Activated T-cell treated with anti-CD3 and anti-CD28 coated beads, Interleukin-2, amount 50 U/mL, for 4 hours (primary cell): ENCODE measurements at regions not wholly inside any gene's neighbourhood (a gene's known extent, or its start where the extent isn't known, plus 50 kb on each side); places are given as distances from the start of the nearest gene placed in this dataset.
A peak's percentile ranks its signal among the peaks of the same experiment; 100 is the strongest.

Experiments
- ATAC-seq, 2 donors: fragments of 200-7000 bp; cut with Tn5 transposase; one replicate each; pipeline ENCODE4 v1.10.0; 2021
- DNase-seq: peaks from one replicate; pipeline ENCODE4 v3.0.0-alpha.2; 2020
- H3K27me3 Mint-ChIP-seq: one replicate; pipeline ENCODE4 v1.8.0; 2021; ENCODE audit warnings: low read depth, mixed read lengths
- H3K36me3 Mint-ChIP-seq: one replicate; pipeline ENCODE4 v1.8.0; 2022; ENCODE audit warnings: mixed read lengths; ENCODE audit not compliant: insufficient read depth
- H3K4me1 Mint-ChIP-seq: one replicate; pipeline ENCODE4 v1.8.0; 2021; ENCODE audit warnings: low read depth, mixed read lengths
- H3K4me3 Mint-ChIP-seq: one replicate; pipeline ENCODE4 v1.8.0; 2021; ENCODE audit warnings: mild to moderate bottlenecking, moderate library complexity, mixed read lengths
- H3K9me3 Mint-ChIP-seq: one replicate; pipeline ENCODE4 v1.8.0; 2021; ENCODE audit warnings: mixed read lengths

DNA sequence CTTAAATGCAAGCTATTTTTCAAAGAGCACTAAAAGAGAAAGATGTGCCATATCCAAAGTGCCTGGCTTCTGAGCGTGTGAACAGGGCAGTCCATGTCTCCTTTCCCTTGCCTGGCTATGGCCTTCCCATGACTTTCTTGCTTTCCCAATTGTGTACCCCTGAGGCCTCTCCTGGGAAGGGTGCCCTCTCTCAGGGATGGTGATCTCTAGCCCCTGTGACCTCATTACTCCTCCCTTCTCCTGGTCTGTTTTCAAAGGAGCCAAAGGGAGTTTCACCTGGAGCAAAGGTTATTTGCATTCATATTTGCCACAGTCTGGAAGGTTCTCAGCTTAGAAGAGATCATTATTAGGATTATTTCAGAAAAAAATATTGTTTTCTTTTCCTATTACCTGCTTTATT is 429.4 kb upstream of the TMTC1 start:
- Mint-ChIP-seq H3K36me3 (no peaks in the 10 kb centered on the region), H3K4me1 (no peaks in the 10 kb centered on the region), H3K4me3 (no peak overlapping the region), H3K27me3 (no peaks in the 10 kb centered on the region), H3K9me3 (no peaks in the 10 kb centered on the region)
- no peak for DNase-seq
- ATAC-seq, result no peak

DNA sequence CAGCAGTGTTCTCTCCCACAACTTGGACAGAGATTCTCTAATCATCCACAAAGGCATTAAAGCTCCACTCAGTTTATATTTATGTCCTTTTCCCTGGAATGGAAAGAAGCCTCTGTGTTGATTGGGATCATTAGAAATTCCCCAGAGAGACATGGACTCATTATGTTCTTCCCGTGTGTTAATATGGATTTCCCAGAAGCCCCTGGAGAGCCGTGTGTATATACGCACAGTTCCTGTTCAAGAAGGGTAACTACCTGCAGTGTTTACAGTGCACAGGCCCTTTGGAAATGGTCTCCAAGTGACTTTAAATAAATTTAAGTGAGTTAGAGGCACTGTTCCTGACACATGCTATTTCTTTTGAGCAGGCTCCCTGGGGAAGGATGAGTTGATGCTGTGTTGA is 428.0 kb upstream of the TMTC1 start:
- DNase-seq (no peak), ATAC-seq (no peak)
- H3K4me3 Mint-ChIP-seq, result no peak overlapping the region
- no peaks in the 10 kb centered on the region for H3K27me3 Mint-ChIP-seq
- H3K4me1 Mint-ChIP-seq, result no peaks in the 10 kb centered on the region
- no peaks in the 10 kb centered on the region for H3K9me3 Mint-ChIP-seq
- H3K36me3 Mint-ChIP-seq, result no peaks in the 10 kb centered on the region

DNA sequence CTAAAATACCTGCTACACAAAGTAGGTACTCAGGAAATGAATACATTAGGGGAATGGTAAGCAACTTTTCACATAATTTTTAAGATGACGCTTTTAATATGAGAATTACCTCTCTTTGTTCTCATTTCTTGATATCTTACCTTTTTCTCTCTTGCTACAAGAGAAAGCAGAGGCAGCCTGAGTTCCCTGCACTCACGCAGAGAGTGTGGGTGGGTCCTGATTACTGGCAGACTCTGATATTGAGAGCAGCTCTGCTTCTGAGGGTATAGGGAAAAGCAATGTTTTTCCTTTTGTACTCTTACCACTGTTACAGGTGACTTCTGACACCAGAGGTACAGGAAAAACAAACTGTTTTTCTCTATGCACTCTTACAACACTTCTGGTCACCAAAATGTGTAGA is 420.2 kb upstream of the TMTC1 start:
- DNase-seq (no peak), ATAC-seq (no peak)
- H3K4me1 Mint-ChIP-seq, result no peaks in the 10 kb centered on the region
- no peaks in the 10 kb centered on the region for H3K9me3 Mint-ChIP-seq
- H3K36me3 Mint-ChIP-seq, result no peaks in the 10 kb centered on the region
- H3K27me3 Mint-ChIP-seq, result peaks cover 14% of the 10 kb centered on the region
- H3K4me3 Mint-ChIP-seq, result no peak overlapping the region

DNA sequence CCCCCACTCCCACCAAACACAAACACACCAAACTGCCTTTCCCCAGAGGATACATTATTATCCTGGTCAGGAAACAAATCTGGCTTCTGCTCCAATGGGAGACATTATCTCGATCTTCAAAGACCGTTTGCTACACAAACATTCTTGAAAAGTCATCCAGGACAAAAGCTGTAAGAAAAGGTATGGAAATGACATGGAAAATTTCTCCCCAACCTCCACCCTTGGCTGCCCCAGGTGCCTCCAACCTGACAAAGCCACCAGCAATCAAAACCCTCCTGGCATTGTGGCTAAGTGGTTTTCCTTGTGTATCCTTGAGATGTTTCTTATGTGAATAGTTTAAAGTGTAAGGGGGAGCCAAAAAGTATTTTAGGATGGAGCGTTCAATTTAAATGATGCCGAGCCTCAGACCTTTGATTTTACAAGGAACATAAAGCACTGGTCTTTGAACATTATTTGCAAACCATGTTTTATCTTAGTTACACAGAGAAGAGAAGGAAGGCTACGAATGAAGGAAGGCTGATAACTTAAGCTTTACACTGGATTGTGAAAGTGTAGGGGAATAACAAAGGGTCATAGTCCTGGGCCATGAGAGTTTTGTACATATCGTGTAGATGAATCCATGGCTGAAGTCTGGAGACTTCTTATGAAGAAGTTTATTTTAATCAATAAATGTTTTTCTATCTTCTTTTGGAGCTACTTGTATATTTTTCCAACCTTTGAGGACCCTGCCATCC is 418.9 kb upstream of the TMTC1 start:
- ATAC-seq, result no peak
- Mint-ChIP-seq H3K4me1 (no peaks in the 10 kb centered on the region), H3K4me3 (no peak overlapping the region), H3K36me3 (no peaks in the 10 kb centered on the region), H3K9me3 (no peaks in the 10 kb centered on the region), H3K27me3 (peaks cover 14% of the 10 kb centered on the region)
- DNase-seq, result no peak

DNA sequence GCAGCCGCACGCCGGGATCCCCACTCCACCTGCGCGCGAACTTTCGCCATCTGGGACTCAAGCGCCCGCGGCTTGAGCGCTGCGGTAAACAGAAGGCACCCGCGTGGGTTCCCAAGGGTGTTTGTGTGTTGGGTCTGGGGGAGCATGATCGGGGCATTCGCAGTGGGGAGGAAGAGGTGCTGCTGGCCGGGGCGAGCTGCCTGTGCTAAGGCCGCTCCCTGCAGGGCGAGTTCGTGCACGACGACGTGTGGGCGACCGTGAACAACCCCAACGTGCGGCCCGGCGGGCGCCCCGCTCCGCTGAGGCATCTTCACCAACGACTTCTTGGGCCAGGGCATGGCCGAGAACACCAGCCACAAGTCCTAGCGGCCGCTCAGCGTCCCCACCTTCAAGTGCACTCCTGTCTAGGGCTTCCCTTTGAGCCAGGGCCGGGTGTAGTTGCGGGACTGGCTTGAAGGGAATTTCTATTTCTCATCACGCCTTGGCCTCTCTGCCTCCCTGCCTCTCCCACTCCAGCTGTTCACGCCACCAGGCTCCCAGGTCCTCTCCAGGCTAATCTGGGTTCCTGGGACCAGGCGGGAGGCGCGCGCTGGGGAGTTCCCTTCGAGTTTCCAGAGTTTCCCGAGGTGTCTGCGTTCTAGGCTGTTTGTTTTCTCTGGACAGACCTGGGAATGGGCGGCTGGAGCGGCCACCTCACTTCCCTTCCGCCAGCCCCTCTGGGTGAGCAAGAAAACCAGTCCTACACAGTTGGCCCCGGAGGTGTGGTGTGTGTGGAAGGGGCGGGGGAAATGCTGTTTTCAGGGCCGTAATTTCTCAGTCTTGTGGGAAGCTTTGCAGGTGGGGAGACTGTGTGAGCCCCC is 417.8 kb upstream of the TMTC1 start:
- ATAC-seq (peak in 1 of 2 donors; percentile 43), DNase-seq (no peak)
- Mint-ChIP-seq H3K9me3 (no peaks in the 10 kb centered on the region), H3K4me1 (no peaks in the 10 kb centered on the region), H3K36me3 (no peaks in the 10 kb centered on the region), H3K27me3 (peaks cover 16% of the 10 kb centered on the region), H3K4me3 (no peak overlapping the region)

DNA sequence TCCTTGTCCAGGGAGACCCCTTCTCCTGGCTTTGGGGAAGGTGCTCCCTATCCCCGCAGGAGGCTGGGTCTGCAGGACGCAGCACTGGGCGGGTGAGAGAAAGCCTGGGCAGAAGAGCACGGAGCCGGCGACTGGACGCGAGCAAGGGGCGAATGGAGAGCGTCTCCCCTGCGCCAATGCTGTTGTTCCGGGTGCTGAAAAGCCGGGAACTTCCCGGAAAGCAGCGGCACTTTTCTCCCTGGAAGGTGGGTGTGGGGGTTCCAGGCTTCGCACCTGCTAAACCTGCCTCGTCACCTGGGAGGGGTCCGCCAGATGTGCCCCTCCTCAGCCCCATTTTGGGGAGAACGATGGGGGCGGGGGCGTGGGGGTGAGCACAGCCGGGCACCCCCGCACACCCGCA is 417.1 kb upstream of the TMTC1 start:
- Mint-ChIP-seq H3K36me3 (no peaks in the 10 kb centered on the region), H3K4me1 (no peaks in the 10 kb centered on the region), H3K4me3 (no peak overlapping the region), H3K9me3 (no peaks in the 10 kb centered on the region), H3K27me3 (peaks cover 16% of the 10 kb centered on the region)
- DNase-seq (no peak), ATAC-seq (no peak)

DNA sequence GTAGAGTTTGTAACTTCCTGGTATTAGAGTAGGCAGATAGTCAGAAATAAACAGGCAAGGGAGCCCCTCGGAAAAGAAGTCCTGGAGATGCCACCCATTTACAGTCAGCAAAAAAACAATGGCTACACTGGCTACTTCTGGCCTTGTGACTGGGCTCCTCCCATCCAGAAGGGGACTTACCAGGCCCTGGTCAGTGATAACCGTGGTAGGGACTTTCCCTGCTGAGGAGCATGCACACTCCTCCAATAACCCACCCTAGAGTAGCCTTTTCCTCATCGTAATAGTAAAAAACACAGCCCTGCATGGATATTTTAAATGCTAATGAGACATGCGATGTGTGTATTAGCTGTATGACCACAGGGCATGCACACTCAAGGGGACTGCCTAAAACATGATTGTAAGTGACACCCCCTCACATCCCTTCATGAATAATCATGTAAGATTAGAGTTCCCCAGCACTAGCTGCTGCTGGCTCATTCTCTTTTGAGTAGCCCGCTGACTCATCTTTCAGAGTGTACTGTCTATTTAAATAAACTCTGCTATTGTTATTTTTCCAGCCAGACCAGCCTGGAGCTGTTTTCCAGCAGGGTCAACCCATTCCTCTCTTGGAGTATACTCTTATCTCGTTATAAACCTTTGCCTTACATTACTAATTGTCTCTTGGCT is 413.8 kb upstream of the TMTC1 start:
- Mint-ChIP-seq H3K9me3 (no peaks in the 10 kb centered on the region), H3K4me3 (no peak overlapping the region), H3K36me3 (no peaks in the 10 kb centered on the region), H3K4me1 (no peaks in the 10 kb centered on the region), H3K27me3 (peaks cover 16% of the 10 kb centered on the region)
- DNase-seq (no peak), ATAC-seq (no peak)

DNA sequence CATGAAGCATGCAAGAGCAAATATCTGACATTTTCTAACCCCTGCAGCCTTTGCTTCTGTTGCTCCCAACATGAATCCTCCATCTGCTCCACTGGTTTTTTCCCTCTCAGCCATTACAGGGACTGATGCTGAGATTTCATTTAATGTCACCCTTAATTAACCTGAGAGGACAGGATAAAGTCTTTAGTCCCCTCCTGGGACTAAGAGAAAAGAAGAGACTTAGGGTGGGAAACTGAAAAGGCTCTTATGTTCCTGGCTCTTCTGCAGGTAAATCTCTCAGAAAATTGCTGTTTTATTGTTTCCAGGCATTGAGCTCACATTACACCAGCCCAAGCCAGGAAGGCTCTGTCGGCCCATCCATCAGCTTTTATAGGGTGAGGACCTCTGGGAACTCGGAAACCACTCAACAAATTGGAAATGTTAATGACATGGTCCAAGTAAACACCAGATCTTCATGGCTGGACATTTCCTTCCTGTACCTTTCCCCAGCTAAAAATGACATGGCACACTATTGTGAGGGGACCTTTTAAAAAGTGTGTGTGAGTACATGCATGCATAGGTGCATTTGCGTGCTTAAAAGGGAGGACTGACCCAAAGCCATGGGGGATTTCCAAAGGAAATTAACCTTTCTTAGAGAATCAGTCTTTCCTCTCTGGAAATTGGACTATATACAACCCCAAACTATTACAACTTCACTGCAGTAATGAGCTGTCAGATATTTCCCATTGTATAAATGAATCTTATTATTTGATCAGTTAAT is 408.1 kb upstream of the TMTC1 start:
- no peaks in the 10 kb centered on the region for H3K9me3 Mint-ChIP-seq
- DNase-seq, result no peak
- H3K27me3 Mint-ChIP-seq, result peaks cover 2% of the 10 kb centered on the region
- no peak overlapping the region for H3K4me3 Mint-ChIP-seq
- H3K36me3 Mint-ChIP-seq, result no peaks in the 10 kb centered on the region
- no peaks in the 10 kb centered on the region for H3K4me1 Mint-ChIP-seq
- ATAC-seq, result no peak

DNA sequence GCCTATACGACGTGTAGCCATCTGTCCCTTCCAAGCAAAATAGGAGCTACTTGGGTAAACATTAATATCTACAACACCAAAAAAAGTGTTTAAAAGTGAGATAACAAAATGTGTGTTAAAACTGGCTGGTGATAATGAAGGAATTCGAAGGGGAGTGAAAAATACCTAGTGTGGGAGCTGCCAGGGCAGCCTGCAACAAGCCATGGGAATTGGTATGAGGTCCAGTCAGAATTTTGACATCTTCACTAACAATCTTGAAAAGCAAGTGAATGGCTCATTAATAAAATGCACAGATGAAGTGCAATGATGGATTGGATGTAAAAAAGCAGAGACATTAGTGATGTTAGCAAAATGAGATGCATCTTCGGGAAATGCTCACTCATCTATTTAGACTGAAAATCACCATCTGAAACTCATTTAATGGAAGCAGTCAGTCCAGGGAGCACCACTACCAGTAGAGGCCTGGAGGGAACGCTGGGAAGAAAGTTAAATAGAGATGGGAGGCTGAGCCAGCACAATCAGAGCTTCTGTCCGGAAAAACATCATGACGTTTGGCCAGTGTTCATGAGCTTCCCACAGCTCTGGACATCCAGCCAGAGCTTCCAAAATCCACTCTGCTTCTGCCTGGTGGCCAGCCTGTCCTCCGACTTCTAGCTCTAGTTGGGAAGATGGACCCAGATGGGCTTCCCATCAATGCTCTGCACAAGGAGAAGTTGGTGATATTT is 405.0 kb upstream of the TMTC1 start:
- ATAC-seq, result no peak
- H3K36me3 Mint-ChIP-seq, result no peaks in the 10 kb centered on the region
- H3K9me3 Mint-ChIP-seq, result no peaks in the 10 kb centered on the region
- no peak overlapping the region for H3K4me3 Mint-ChIP-seq
- H3K27me3 Mint-ChIP-seq, result peaks cover 2% of the 10 kb centered on the region
- no peaks in the 10 kb centered on the region for H3K4me1 Mint-ChIP-seq
- no peak for DNase-seq

DNA sequence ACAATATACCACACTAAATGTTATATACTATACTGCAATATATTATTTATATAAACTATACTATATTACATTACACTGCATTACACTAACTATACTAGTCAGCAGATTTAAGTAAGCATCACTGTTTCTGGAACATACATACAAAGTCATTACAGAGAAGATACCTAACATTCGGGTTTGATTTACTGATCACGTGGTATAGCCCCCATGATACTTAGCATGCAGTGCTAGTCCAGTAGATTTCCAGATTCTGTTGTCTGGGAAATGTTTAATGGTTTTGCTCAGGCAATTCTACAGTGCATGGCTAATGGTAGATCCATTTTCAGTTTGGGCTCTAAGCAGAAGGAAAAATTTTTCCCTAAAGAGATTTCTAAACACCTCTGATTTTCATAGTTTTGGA is 403.7 kb upstream of the TMTC1 start:
- Mint-ChIP-seq H3K36me3 (no peaks in the 10 kb centered on the region), H3K4me1 (no peaks in the 10 kb centered on the region), H3K4me3 (no peak overlapping the region), H3K9me3 (no peaks in the 10 kb centered on the region), H3K27me3 (peaks cover 2% of the 10 kb centered on the region)
- DNase-seq (no peak), ATAC-seq (no peak)

DNA sequence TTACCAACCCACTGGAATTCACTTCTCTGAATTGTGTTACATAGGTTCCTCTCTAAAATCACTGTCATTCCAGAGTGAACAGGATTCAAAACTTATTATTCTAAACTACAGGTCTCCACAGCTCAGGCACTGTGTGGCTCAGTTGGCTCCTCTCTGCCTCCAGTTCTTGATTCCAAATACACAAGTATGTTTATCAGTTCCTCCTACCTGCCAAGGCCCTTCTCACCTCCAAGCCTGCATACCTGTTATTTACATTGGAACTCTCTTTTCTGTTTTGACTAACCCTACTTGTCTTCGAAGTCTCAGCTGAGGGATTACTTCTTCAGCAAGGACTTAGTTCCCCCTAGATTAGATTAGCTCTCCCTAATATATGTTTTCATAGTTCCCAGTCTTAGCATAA is 397.6 kb upstream of the TMTC1 start:
- Mint-ChIP-seq H3K27me3 (peaks cover 5% of the 10 kb centered on the region), H3K4me1 (no peaks in the 10 kb centered on the region), H3K36me3 (no peaks in the 10 kb centered on the region), H3K9me3 (no peaks in the 10 kb centered on the region), H3K4me3 (no peak overlapping the region)
- no peak for DNase-seq
- no peak for ATAC-seq

DNA sequence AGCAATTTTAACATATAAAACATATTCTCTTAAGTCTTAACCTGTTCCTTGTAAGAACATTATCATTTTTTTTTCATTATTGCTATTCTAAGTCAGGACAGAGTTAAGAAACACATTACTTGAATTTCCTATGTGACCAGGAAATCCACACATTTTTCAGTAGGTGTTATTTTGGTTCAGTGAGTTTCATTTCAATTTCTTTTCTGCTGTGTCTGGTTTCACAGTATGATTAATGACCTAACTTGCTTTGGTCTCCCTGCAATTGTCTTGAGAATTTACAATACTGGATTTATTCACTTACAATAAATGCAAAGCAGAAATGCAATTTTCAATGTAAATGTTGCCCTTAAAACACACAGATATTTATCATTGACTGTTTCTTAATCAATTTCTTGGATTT is 396.9 kb upstream of the TMTC1 start:
- DNase-seq (no peak), ATAC-seq (no peak)
- no peak overlapping the region for H3K4me3 Mint-ChIP-seq
- peaks cover 5% of the 10 kb centered on the region for H3K27me3 Mint-ChIP-seq
- H3K36me3 Mint-ChIP-seq, result no peaks in the 10 kb centered on the region
- no peaks in the 10 kb centered on the region for H3K4me1 Mint-ChIP-seq
- no peaks in the 10 kb centered on the region for H3K9me3 Mint-ChIP-seq

DNA sequence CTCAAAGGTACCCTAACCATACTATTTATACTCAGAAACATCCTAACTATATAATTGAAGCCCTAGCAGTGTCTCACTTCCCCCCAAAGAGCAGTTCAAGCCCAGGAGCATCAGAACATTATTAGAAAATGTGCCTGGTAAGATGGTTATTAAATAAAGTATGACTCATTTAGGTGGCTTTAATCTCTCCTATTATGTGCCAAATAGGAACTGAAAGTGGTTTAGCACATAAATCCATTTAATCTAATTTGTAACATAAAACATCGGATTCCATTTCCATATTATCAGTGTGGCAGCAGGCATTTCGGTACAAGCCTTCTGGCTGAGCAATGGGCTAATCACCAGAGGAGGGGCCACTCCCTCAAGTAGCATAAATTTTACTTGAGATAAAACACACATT is 395.2 kb upstream of the TMTC1 start:
- peaks cover 5% of the 10 kb centered on the region for H3K27me3 Mint-ChIP-seq
- no peaks in the 10 kb centered on the region for H3K9me3 Mint-ChIP-seq
- no peak overlapping the region for H3K4me3 Mint-ChIP-seq
- ATAC-seq, result no peak
- H3K36me3 Mint-ChIP-seq, result no peaks in the 10 kb centered on the region
- no peak for DNase-seq
- H3K4me1 Mint-ChIP-seq, result no peaks in the 10 kb centered on the region
